Panc1 (cell line): ENCODE measurements at regions not wholly inside any gene's neighbourhood (a gene's known extent, or its start where the extent isn't known, plus 50 kb on each side); places are given as distances from the start of the nearest gene placed in this dataset.

ENCODE experiments used
- ATAC-seq: fragments of 200-7000 bp; cut with Tn5 transposase; 2 replicates; pipeline ENCODE4 v1.9.1; 2020; ENCODE audit warnings: mild to moderate bottlenecking, moderate library complexity
- BruUV-seq: library from RNA; stranded (reverse); fragments of 400-500 nt; replicated peaks from 2 replicates; lab custom pipeline; 2021; lab: Mats Ljungman, UMichigan
- CTCF ChIA-PET: fragments of 300-600 bp; sonication (Branson Sonifier 250); formaldehyde crosslinking; loops from one replicate; lab custom pipeline; 2022; ENCODE audit warnings: antibody characterized with exemption; lab: Charles Lee
- POLR2A ChIA-PET: fragments of 300-600 bp; sonication (Branson Sonifier 250); formaldehyde crosslinking; loops from one replicate; lab custom pipeline; 2022; ENCODE audit warnings: antibody characterized with exemption; lab: Charles Lee
- DNase-seq: peaks from one replicate; pipeline ENCODE4 v3.0.0-alpha.2; 2010; ENCODE audit warnings: low read depth, low spot score
- H3K27ac ChIP-seq: 2 replicates; pipeline ENCODE4 v1.5.1; 2011; ENCODE audit warnings: mild to moderate bottlenecking, low read length, inconsistent platforms
- H3K27me3 ChIP-seq: fragments of 200-500 bp; sonication (Bioruptor generic); 2 replicates; pipeline ENCODE4 v1.6.0; 2014; ENCODE audit warnings: low read length, inconsistent platforms; ENCODE audit not compliant: control insufficient read depth, insufficient read depth
- H3K36me3 ChIP-seq: fragments of 200-500 bp; sonication (Bioruptor generic); 2 replicates; pipeline ENCODE4 v1.5.1; 2014; ENCODE audit warnings: inconsistent platforms, mild to moderate bottlenecking, low read length, moderate library complexity; ENCODE audit not compliant: control insufficient read depth, insufficient read depth
- H3K4me1 ChIP-seq: 2 replicates; pipeline ENCODE4 v1.5.1; 2011; ENCODE audit warnings: inconsistent platforms, mild to moderate bottlenecking, low read length, moderate library complexity; ENCODE audit not compliant: control insufficient read depth, insufficient read depth
- H3K4me3 ChIP-seq, 2 experiments: 2 replicates each; pipeline ENCODE4 v1.5.1; 2011 to 2012; ENCODE audit warnings: low read depth in 2 of 2, low read length in 2 of 2, mild to moderate bottlenecking in 2 of 2, inconsistent platforms in 1 of 2, moderate library complexity in 1 of 2
- H3K9me3 ChIP-seq: fragments of 200-500 bp; sonication (Bioruptor generic); 2 replicates; pipeline ENCODE4 v1.5.1; 2014; ENCODE audit warnings: low read depth, mild to moderate bottlenecking, inconsistent platforms, low read length, moderate library complexity; ENCODE audit not compliant: control insufficient read depth, insufficient read depth
- POLR2AphosphoS5 ChIP-seq: IDR thresholded peaks from 2 replicates; pipeline ENCODE4 v1.6.1; 2012; ENCODE audit warnings: mild to moderate bottlenecking, low read depth, low read length, moderate library complexity
- SIN3A ChIP-seq: IDR thresholded peaks from 2 replicates; pipeline ENCODE4 v1.6.1; 2012; ENCODE audit warnings: low read depth, mild to moderate bottlenecking, low read length, moderate library complexity, borderline replicate concordance; ENCODE audit not compliant: insufficient read depth
- TCF7L2 ChIP-seq: IDR thresholded peaks from 2 replicates; pipeline ENCODE4 v1.6.1; 2011; ENCODE audit warnings: mild to moderate bottlenecking, low read depth, low read length, inconsistent platforms
- in situ Hi-C: cut with HindIII; loops from 2 replicates; pipeline ENCODE4 v1.10.0; 2016; ENCODE audit warnings: low sequenced_read_pairs, low pct_unique_long_range_greater_than_20kb
- intact Hi-C: fragments of 100-400 bp; cut with micrococcal nuclease; formaldehyde crosslinking; loops from one replicate; pipeline ENCODE4 v1.10.0; 2022; ENCODE audit not compliant: unreplicated experiment
- TF ChIP-seq, protein P1 (sequence below): fragments of 450-650 bp; IDR thresholded peaks from 2 replicates; pipeline ENCODE4 v1.5.1; 2017; ENCODE audit warnings: mild to moderate bottlenecking
- TF ChIP-seq, protein P2 (sequence below), 2 experiments: IDR thresholded peaks; 2 replicates each; pipeline ENCODE4 v1.6.1; 2011 to 2012; ENCODE audit warnings: low read depth in 2 of 2, control low read depth in 1 of 2, low read length in 1 of 2, mild to moderate bottlenecking in 1 of 2, moderate library complexity in 1 of 2; ENCODE audit not compliant: insufficient read depth in 1 of 2

DNA sequence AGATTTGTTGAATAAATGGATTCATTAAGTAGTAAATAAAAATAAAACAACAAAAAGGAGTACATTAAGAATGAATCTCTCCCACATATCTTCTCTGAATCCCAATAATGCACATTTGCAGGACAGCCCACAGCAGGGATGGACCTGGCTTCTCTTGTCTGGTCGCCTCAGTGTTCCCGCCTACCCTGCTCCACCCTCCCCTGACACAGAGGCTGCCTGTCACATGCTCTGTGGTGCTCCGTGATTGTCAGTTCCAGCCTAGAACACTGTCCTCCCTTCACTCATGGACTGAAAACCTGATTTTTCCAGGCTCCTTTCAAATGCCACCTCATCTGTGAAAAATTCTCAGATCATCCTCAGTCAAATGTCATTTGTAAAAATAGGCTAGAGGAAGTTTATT lies 94.5 kb upstream of the GPR12 start:
- ChIA-PET CTCF (no interaction called here), POLR2A (no interaction called here)
- in situ Hi-C loops = no loop called here
- H3K27me3 ChIP-seq = peaks cover 2% of the 10 kb centered on the region; the same call in 1 of the 2 replicates
- intact Hi-C loops = no loop called here
- no TSS peak for BruUV-seq
- TF ChIP-seq, protein P1, sequence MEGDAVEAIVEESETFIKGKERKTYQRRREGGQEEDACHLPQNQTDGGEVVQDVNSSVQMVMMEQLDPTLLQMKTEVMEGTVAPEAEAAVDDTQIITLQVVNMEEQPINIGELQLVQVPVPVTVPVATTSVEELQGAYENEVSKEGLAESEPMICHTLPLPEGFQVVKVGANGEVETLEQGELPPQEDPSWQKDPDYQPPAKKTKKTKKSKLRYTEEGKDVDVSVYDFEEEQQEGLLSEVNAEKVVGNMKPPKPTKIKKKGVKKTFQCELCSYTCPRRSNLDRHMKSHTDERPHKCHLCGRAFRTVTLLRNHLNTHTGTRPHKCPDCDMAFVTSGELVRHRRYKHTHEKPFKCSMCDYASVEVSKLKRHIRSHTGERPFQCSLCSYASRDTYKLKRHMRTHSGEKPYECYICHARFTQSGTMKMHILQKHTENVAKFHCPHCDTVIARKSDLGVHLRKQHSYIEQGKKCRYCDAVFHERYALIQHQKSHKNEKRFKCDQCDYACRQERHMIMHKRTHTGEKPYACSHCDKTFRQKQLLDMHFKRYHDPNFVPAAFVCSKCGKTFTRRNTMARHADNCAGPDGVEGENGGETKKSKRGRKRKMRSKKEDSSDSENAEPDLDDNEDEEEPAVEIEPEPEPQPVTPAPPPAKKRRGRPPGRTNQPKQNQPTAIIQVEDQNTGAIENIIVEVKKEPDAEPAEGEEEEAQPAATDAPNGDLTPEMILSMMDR = no peak
- TF ChIP-seq POLR2AphosphoS5 (no peak), TCF7L2 (no peak)
- H3K9me3 ChIP-seq = no peaks in the 10 kb centered on the region
- no peaks in the 10 kb centered on the region for H3K36me3 ChIP-seq
- H3K27ac ChIP-seq = no peak overlapping the region
- no peak overlapping the region for H3K4me3 ChIP-seq
- no peaks in the 10 kb centered on the region for H3K4me1 ChIP-seq
- ATAC-seq (no peak), DNase-seq (no peak)

DNA sequence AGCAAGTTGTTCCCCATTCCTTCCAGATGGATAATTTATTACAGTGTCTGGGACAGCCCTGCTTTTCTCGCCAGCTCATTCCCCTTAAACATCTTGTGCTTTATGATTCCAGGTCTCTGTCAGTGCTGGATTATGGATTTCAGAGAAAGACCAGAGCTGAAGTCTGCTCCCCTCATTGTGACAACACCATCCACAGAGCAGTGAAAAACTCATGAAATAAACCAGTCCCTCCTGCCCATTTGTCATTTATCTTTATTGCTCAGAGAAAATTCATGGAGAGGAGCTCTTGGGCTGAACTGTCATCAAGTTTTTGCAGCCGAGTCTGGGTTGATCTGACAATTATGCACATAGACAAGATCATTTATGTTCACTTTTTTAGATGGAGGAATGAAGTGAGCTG lies 92.7 kb upstream of the GPR12 start:
- Histone ChIP-seq H3K9me3 (no peaks in the 10 kb centered on the region), H3K27me3 (peaks cover 2% of the 10 kb centered on the region; the same call in 1 of the 2 replicates), H3K36me3 (no peaks in the 10 kb centered on the region), H3K4me1 (no peaks in the 10 kb centered on the region), H3K27ac (no peak overlapping the region), H3K4me3 (no peak overlapping the region)
- ATAC-seq (no peak), DNase-seq (no peak)
- intact Hi-C loops = no loop called here
- in situ Hi-C loops = no loop called here
- BruUV-seq = no TSS peak
- CTCF ChIA-PET = no interaction called here
- POLR2A ChIA-PET = no interaction called here
- TF ChIP-seq, protein P2, sequence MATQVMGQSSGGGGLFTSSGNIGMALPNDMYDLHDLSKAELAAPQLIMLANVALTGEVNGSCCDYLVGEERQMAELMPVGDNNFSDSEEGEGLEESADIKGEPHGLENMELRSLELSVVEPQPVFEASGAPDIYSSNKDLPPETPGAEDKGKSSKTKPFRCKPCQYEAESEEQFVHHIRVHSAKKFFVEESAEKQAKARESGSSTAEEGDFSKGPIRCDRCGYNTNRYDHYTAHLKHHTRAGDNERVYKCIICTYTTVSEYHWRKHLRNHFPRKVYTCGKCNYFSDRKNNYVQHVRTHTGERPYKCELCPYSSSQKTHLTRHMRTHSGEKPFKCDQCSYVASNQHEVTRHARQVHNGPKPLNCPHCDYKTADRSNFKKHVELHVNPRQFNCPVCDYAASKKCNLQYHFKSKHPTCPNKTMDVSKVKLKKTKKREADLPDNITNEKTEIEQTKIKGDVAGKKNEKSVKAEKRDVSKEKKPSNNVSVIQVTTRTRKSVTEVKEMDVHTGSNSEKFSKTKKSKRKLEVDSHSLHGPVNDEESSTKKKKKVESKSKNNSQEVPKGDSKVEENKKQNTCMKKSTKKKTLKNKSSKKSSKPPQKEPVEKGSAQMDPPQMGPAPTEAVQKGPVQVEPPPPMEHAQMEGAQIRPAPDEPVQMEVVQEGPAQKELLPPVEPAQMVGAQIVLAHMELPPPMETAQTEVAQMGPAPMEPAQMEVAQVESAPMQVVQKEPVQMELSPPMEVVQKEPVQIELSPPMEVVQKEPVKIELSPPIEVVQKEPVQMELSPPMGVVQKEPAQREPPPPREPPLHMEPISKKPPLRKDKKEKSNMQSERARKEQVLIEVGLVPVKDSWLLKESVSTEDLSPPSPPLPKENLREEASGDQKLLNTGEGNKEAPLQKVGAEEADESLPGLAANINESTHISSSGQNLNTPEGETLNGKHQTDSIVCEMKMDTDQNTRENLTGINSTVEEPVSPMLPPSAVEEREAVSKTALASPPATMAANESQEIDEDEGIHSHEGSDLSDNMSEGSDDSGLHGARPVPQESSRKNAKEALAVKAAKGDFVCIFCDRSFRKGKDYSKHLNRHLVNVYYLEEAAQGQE (IDR thresholded peaks at IDR 0.05; ENCODE audit: insufficient read depth in 1 of 2, low read depth in 2 of 2, low read length in 1 of 2) = no peak
- TF ChIP-seq SIN3A = no peak
- TF ChIP-seq, protein P1 = no peak
- no peak for TF ChIP-seq TCF7L2
- TF ChIP-seq POLR2AphosphoS5 = no peak
